ENCODE measurements at regions not wholly inside any gene's neighbourhood (a gene's known extent, or its start where the extent isn't known, plus 50 kb on each side); places are given as distances from the start of the nearest gene placed in this dataset.

- TF ChIP-seq EP300 (IDR thresholded peaks at IDR 0.05; ENCODE audit: low read depth) = no peak
- TF ChIP-seq CTCF (IDR thresholded peaks at IDR 0.05) = no peak
These were observed 217.0 kb upstream of the CASK start for GRCh38 chrX:42140320-42140719.

All from transverse colon (tissue), 3 donors.